KOPT-K1 (cell line): ENCODE measurements at regions not wholly inside any gene's neighbourhood (a gene's known extent, or its start where the extent isn't known, plus 50 kb on each side); places are given as distances from the start of the nearest gene placed in this dataset.

Experiments
- H3K27ac ChIP-seq: fragments of 200-600 bp; sonication (generic); 2 replicates; pipeline ENCODE4 v1.5.1; 2016; ENCODE audit warnings: antibody characterized with exemption, mild to moderate bottlenecking, low read depth, low read length; ENCODE audit not compliant: poor library complexity, severe bottlenecking
- H3K36me3 ChIP-seq: fragments of 200-600 bp; sonication (generic); 2 replicates; pipeline ENCODE4 v1.5.1; 2017; ENCODE audit warnings: antibody characterized with exemption, mild to moderate bottlenecking, low read length, moderate library complexity; ENCODE audit not compliant: insufficient read depth
- H3K9me3 ChIP-seq: fragments of 200-600 bp; sonication (generic); 2 replicates; pipeline ENCODE4 v1.5.1; 2017; ENCODE audit warnings: antibody characterized with exemption, low read length, mild to moderate bottlenecking; ENCODE audit not compliant: insufficient read depth, poor library complexity, severe bottlenecking

DNA sequence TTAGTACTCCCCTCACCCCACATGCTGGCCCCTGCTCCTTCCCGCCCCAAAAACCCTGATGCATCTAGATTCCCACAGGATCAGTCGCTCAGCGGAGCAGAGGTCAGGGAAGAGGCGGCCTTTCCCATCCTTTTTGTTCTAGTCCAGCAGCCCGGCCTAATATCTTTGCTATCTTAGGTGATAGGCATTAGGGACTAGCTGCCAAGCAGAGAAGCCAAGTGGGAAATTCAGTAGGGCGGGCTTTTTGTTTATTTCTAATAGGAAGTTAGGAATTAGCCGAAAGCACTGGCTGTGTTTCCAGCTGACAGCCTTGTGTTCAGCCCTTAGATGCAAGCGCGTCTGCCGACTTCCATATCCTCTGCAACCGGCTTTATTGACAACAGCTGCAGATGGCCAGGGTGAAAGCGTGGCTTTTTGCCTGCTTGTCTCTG is 59.0 kb upstream of the BCAR3 start:
- no peak overlapping the region for H3K27ac ChIP-seq
- H3K36me3 ChIP-seq: no peaks in the 10 kb centered on the region
- no peaks in the 10 kb centered on the region for H3K9me3 ChIP-seq

DNA sequence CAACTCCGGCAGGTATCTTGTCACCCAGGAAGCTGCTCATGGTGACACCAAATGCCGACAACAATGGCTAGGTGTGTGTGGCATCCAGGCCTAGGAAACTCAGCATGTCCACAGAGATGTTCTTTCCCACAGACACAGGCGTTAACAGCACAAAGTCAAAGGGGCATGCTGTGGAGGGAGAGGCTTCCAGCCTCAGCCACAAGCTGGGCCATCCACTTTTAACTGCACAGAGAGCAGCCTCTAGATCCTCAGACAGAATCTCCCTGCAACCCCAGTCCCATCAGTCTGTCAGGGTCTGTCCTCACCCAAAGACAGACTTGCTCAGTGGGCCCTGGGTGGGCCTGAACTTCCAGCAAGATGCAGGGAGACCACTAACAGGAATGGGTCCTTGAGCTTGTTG is 58.5 kb upstream of the BCAR3 start:
- no peaks in the 10 kb centered on the region for H3K36me3 ChIP-seq
- no peak overlapping the region for H3K27ac ChIP-seq
- no peaks in the 10 kb centered on the region for H3K9me3 ChIP-seq

DNA sequence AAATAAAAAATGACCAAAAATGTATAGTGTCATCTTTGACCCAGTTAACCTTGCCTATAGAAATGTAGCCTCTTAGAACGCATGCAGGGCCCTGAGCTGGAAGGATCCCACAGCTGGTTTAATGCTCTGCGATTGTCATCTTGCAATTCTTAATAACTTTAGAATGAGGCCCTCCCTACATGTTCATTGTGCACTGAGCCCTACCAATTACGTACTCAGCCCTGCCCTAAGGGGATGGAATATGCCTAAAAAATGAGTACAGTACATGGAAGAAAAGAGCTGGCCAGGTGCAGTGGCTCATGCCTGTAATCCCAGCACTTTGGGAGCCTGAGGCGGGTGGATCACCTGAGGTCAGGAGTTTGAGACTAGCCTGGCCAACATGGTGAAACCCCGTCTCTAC is 57.8 kb upstream of the BCAR3 start:
- H3K9me3 ChIP-seq: no peaks in the 10 kb centered on the region
- H3K27ac ChIP-seq: no peak overlapping the region
- no peaks in the 10 kb centered on the region for H3K36me3 ChIP-seq

DNA sequence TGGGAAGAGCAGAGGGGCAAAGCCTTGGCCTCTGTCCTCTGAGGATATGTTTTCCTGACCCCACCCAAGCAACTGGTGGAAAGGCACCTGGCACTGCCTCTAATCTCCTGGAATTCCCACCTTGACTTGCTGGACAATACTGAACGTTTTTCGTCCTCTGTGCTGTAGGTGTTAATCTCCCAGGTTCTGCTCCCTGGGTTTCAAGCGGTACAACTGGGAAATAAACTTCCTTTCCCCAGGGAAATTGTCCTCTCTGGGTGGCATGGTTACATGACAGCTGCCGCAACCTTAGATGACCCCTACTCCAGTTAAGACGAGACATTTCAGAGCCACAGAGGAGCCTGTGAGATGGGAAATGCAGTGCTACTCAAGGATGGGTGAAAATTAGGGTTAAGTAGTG is 57.3 kb upstream of the BCAR3 start:
- H3K9me3 ChIP-seq: no peaks in the 10 kb centered on the region
- H3K27ac ChIP-seq: no peak overlapping the region
- no peaks in the 10 kb centered on the region for H3K36me3 ChIP-seq

DNA sequence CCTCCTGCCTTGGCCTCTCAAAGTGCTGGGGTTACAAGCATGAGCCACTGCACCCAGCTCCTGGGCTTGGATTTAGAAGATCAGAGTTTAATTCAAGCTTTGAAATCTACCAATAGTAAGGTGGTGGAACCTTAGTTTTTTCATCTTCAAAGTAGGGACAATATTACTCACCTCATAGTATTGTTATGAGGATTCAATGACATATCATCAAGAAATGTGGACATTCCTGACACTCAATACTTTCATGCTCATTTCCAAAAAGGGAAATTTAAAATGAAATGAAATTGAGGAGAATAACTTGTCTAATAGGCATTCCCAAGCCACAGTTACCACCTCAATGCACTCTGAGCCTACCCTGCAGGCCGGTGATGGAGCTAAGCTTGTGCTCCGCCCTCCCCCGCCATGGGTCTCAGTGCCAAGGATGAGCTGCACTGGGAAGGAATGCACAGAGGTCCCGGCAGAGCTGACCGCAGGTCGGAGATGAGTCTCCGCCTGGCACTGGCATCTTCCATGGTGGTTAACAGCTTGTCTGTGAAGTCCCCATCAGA is 56.5 kb upstream of the BCAR3 start:
- Histone ChIP-seq H3K27ac (no peak overlapping the region), H3K36me3 (no peaks in the 10 kb centered on the region), H3K9me3 (no peaks in the 10 kb centered on the region)

GRCh38 chr1:93735722-93736121 is 54.1 kb upstream of the BCAR3 start:
- Histone ChIP-seq H3K27ac (no peak overlapping the region), H3K36me3 (no peaks in the 10 kb centered on the region), H3K9me3 (no peaks in the 10 kb centered on the region)

GRCh38 chr1:93734999-93735398 is 53.4 kb upstream of the BCAR3 start:
- no peaks in the 10 kb centered on the region for H3K36me3 ChIP-seq
- H3K27ac ChIP-seq: no peak overlapping the region
- H3K9me3 ChIP-seq: no peaks in the 10 kb centered on the region

DNA sequence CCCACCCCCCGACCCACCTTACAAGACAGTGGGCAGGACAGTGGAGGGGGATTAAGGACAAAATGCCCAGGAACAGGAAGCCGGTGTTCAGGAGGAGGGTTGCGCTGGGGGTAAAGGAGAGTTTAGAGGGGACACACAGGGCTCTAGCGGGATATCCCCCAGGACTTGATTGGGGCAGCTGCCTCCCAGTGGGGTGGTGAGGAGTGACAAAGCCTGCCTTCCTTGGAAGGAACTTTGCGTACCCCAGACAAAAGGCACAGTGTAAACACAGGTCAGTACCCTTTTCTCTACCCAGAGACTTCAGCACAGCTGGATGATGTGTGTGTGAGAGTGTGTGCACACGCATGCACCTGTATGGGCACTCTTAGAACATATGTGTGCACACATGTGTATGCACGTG is 51.7 kb upstream of the BCAR3 start:
- Histone ChIP-seq H3K36me3 (no peaks in the 10 kb centered on the region), H3K9me3 (no peaks in the 10 kb centered on the region), H3K27ac (no peak overlapping the region)

- Histone ChIP-seq H3K27ac (no peak overlapping the region), H3K36me3 (no peaks in the 10 kb centered on the region), H3K9me3 (no peaks in the 10 kb centered on the region)
Measured at GRCh38 chr1:93732514-93732913, 50.9 kb upstream of the BCAR3 start.
